Suprapubic skin (tissue), 3 donors: ENCODE measurements at regions not wholly inside any gene's neighbourhood (a gene's known extent, or its start where the extent isn't known, plus 50 kb on each side); places are given as distances from the start of the nearest gene placed in this dataset.
"Not testable (repeated sequence)": the region's sequence is repeated elsewhere in the genome, so short reads cannot be mapped to it uniquely, and the experiment has no call there.

Source experiments
- CTCF ChIP-seq, 2 donors: fragments of 200-600 bp in 1 of 2; fragments of 450-650 bp in 1 of 2; sonication (generic) in 1 of 2; IDR thresholded peaks; one replicate each; pipeline ENCODE4 v1.5.1; 2016 to 2019; ENCODE audit warnings: antibody characterized with exemption in 2 of 2, mild to moderate bottlenecking in 1 of 2, moderate library complexity in 1 of 2
- POLR2A ChIP-seq, 2 donors: fragments of 450-650 bp; IDR thresholded peaks; one replicate each; pipeline ENCODE4 v1.6.1; 2017; ENCODE audit warnings: antibody characterized with exemption in 2 of 2, mild to moderate bottlenecking in 2 of 2, moderate library complexity in 2 of 2

GRCh38 chr1:144070394-144071053 is 98.7 kb upstream of the FAM72C start:
- TF ChIP-seq CTCF, POLR2A (IDR thresholded peaks at IDR 0.05): not testable (repeated sequence)
